Activated T-helper 2 cell treated with anti-CD3 and anti-CD28 coated beads, Interferon-gamma antibody, Interleukin-2, Interleukin-4, amounts not matched to agents 10 μg/mL and 5 μg/mL and 100 μg/mL, durations not matched to agents 14 hours and 24 hours and 36 hours (primary cell): ENCODE measurements at regions not wholly inside any gene's neighbourhood (a gene's known extent, or its start where the extent isn't known, plus 50 kb on each side); places are given as distances from the start of the nearest gene placed in this dataset.

ENCODE experiments used
- DNase-seq: peaks from one replicate; pipeline ENCODE4 v3.0.0; 2021; ENCODE audit warnings: low spot score
- H3K27ac Mint-ChIP-seq: one replicate; pipeline ENCODE4 v1.8.0; 2021; ENCODE audit warnings: mixed read lengths
- H3K27me3 Mint-ChIP-seq: one replicate; pipeline ENCODE4 v1.8.0; 2021; ENCODE audit warnings: low read depth, mixed read lengths
- H3K36me3 Mint-ChIP-seq: one replicate; pipeline ENCODE4 v1.8.0; 2021; ENCODE audit warnings: low read depth, mixed read lengths
- H3K4me1 Mint-ChIP-seq: one replicate; pipeline ENCODE4 v1.8.0; 2021; ENCODE audit warnings: low read depth, mixed read lengths
- H3K4me3 Mint-ChIP-seq: one replicate; pipeline ENCODE4 v1.8.0; 2021; ENCODE audit warnings: low read depth, mild to moderate bottlenecking, moderate library complexity, mixed read lengths
- H3K9me3 Mint-ChIP-seq: one replicate; pipeline ENCODE4 v1.8.0; 2021; ENCODE audit warnings: mixed read lengths
- intact Hi-C: fragments of 100-400 bp; cut with micrococcal nuclease; formaldehyde crosslinking; loops from one replicate; pipeline ENCODE4 v1.15.1; 2023

- intact Hi-C loops: no loop called here
- Mint-ChIP-seq H3K27ac (no peak overlapping the region), H3K27me3 (no peaks in the 10 kb centered on the region), H3K4me3 (no peak overlapping the region), H3K4me1 (no peaks in the 10 kb centered on the region), H3K9me3 (peaks cover 41% of the 10 kb centered on the region), H3K36me3 (no peaks in the 10 kb centered on the region)
- DNase-seq: no peak
Observed at GRCh38 chr7:53087274-53087673, 51.8 kb downstream of the POM121L12 start.

GRCh38 chr7:53094191-53094590, 58.8 kb downstream of the POM121L12 start:
- Mint-ChIP-seq H3K27ac (no peak overlapping the region), H3K4me1 (no peaks in the 10 kb centered on the region), H3K4me3 (no peak overlapping the region), H3K9me3 (peaks cover 37% of the 10 kb centered on the region), H3K27me3 (no peaks in the 10 kb centered on the region), H3K36me3 (no peaks in the 10 kb centered on the region)
- DNase-seq: no peak
- intact Hi-C loops: no loop called here

GRCh38 chr7:53094827-53095226, 59.4 kb downstream of the POM121L12 start:
- no peaks in the 10 kb centered on the region for H3K27me3 Mint-ChIP-seq
- DNase-seq: no peak
- intact Hi-C loops: no loop called here
- no peaks in the 10 kb centered on the region for H3K36me3 Mint-ChIP-seq
- no peak overlapping the region for H3K27ac Mint-ChIP-seq
- peaks cover 34% of the 10 kb centered on the region for H3K9me3 Mint-ChIP-seq
- no peaks in the 10 kb centered on the region for H3K4me1 Mint-ChIP-seq
- no peak overlapping the region for H3K4me3 Mint-ChIP-seq

GRCh38 chr7:53095731-53096501, 60.5 kb downstream of the POM121L12 start:
- intact Hi-C loops: no loop called here
- Mint-ChIP-seq H3K9me3 (peaks cover 43% of the 10 kb centered on the region), H3K27ac (no peak overlapping the region), H3K4me3 (no peak overlapping the region), H3K4me1 (no peaks in the 10 kb centered on the region), H3K27me3 (no peaks in the 10 kb centered on the region), H3K36me3 (no peaks in the 10 kb centered on the region)
- DNase-seq: no peak

GRCh38 chr7:53100091-53100490, 64.7 kb downstream of the POM121L12 start:
- Mint-ChIP-seq H3K27ac (no peak overlapping the region), H3K9me3 (peaks cover 46% of the 10 kb centered on the region), H3K36me3 (no peaks in the 10 kb centered on the region), H3K27me3 (no peaks in the 10 kb centered on the region), H3K4me1 (no peaks in the 10 kb centered on the region), H3K4me3 (no peak overlapping the region)
- no peak for DNase-seq
- intact Hi-C loops: no loop called here

- Mint-ChIP-seq H3K9me3 (peaks cover 45% of the 10 kb centered on the region), H3K27ac (no peak overlapping the region), H3K27me3 (no peaks in the 10 kb centered on the region), H3K36me3 (no peaks in the 10 kb centered on the region), H3K4me3 (no peak overlapping the region), H3K4me1 (no peaks in the 10 kb centered on the region)
- no peak for DNase-seq
- intact Hi-C loops: no loop called here
Observed at GRCh38 chr7:53101026-53101425, 65.6 kb downstream of the POM121L12 start.

GRCh38 chr7:53110425-53110824, 75.0 kb downstream of the POM121L12 start:
- H3K4me3 Mint-ChIP-seq: no peak overlapping the region
- H3K4me1 Mint-ChIP-seq: no peaks in the 10 kb centered on the region
- H3K36me3 Mint-ChIP-seq: no peaks in the 10 kb centered on the region
- peaks cover 34% of the 10 kb centered on the region for H3K9me3 Mint-ChIP-seq
- H3K27ac Mint-ChIP-seq: no peak overlapping the region
- H3K27me3 Mint-ChIP-seq: no peaks in the 10 kb centered on the region
- intact Hi-C loops: no loop called here
- DNase-seq: no peak

GRCh38 chr7:53111031-53111430, 75.6 kb downstream of the POM121L12 start:
- intact Hi-C loops: no loop called here
- H3K36me3 Mint-ChIP-seq: no peaks in the 10 kb centered on the region

GRCh38 chr7:53113424-53113823, 78.0 kb downstream of the POM121L12 start:
- no peaks in the 10 kb centered on the region for H3K4me1 Mint-ChIP-seq
- no peaks in the 10 kb centered on the region for H3K27me3 Mint-ChIP-seq
- DNase-seq: no peak
- H3K27ac Mint-ChIP-seq: no peak overlapping the region
- intact Hi-C loops: no loop called here
- H3K36me3 Mint-ChIP-seq: no peaks in the 10 kb centered on the region
- H3K4me3 Mint-ChIP-seq: no peak overlapping the region
- peaks cover 50% of the 10 kb centered on the region for H3K9me3 Mint-ChIP-seq

More at GRCh38 chr7:53111031-53111430, 75.6 kb downstream of the POM121L12 start:
- Mint-ChIP-seq H3K27ac (no peak overlapping the region), H3K9me3 (peaks cover 34% of the 10 kb centered on the region), H3K4me1 (no peaks in the 10 kb centered on the region), H3K27me3 (no peaks in the 10 kb centered on the region), H3K4me3 (no peak overlapping the region)
- DNase-seq: no peak

- intact Hi-C loops: no loop called here
- no peaks in the 10 kb centered on the region for H3K27me3 Mint-ChIP-seq
- no peaks in the 10 kb centered on the region for H3K4me1 Mint-ChIP-seq
- peaks cover 60% of the 10 kb centered on the region for H3K9me3 Mint-ChIP-seq
- no peak for DNase-seq
- no peak overlapping the region for H3K27ac Mint-ChIP-seq
- H3K36me3 Mint-ChIP-seq: no peaks in the 10 kb centered on the region
- no peak overlapping the region for H3K4me3 Mint-ChIP-seq
Observed at GRCh38 chr7:53119514-53119941, 84.1 kb downstream of the POM121L12 start.

- H3K9me3 Mint-ChIP-seq: peaks cover 54% of the 10 kb centered on the region
- no peaks in the 10 kb centered on the region for H3K36me3 Mint-ChIP-seq
- no peaks in the 10 kb centered on the region for H3K27me3 Mint-ChIP-seq
- intact Hi-C loops: no loop called here
- no peak overlapping the region for H3K27ac Mint-ChIP-seq
- H3K4me1 Mint-ChIP-seq: no peaks in the 10 kb centered on the region
- no peak overlapping the region for H3K4me3 Mint-ChIP-seq
- DNase-seq: no peak
Observed at GRCh38 chr7:53121374-53121773, 85.9 kb downstream of the POM121L12 start.

GRCh38 chr7:53131697-53132096, 96.3 kb downstream of the POM121L12 start:
- Mint-ChIP-seq H3K36me3 (no peaks in the 10 kb centered on the region), H3K27ac (no peak overlapping the region), H3K9me3 (peaks cover 45% of the 10 kb centered on the region), H3K27me3 (no peaks in the 10 kb centered on the region), H3K4me3 (no peak overlapping the region), H3K4me1 (no peaks in the 10 kb centered on the region)
- DNase-seq: no peak
- intact Hi-C loops: no loop called here

GRCh38 chr7:53151496-53151895, 116.1 kb downstream of the POM121L12 start:
- no peak overlapping the region for H3K27ac Mint-ChIP-seq
- no peak overlapping the region for H3K4me3 Mint-ChIP-seq
- H3K4me1 Mint-ChIP-seq: no peaks in the 10 kb centered on the region
- DNase-seq: no peak
- peaks cover 55% of the 10 kb centered on the region for H3K9me3 Mint-ChIP-seq
- H3K36me3 Mint-ChIP-seq: no peaks in the 10 kb centered on the region
- intact Hi-C loops: no loop called here
- no peaks in the 10 kb centered on the region for H3K27me3 Mint-ChIP-seq
